B cell (primary cell): ENCODE measurements at regions not wholly inside any gene's neighbourhood (a gene's known extent, or its start where the extent isn't known, plus 50 kb on each side); places are given as distances from the start of the nearest gene placed in this dataset.

Source experiments
- ATAC-seq: fragments of 200-7000 bp; cut with Tn5 transposase; one replicate; pipeline ENCODE4 v1.10.0; 2021; ENCODE audit warnings: low read depth, mild to moderate bottlenecking, moderate number of reproducible peaks, moderate library complexity
- CTCF ChIA-PET: fragments of 350-600 bp; sonication (Branson Sonifier 250); formaldehyde crosslinking; loops from one replicate; lab custom pipeline; 2021; ENCODE audit warnings: antibody characterized with exemption, inconsistent platforms; lab: Charles Lee
- POLR2A ChIA-PET: fragments of 350-600 bp; sonication (Branson Sonifier 250); formaldehyde crosslinking; loops from one replicate; lab custom pipeline; 2021; ENCODE audit warnings: antibody characterized with exemption; lab: Charles Lee
- DNase-seq: peaks from one replicate; pipeline ENCODE4 v3.0.0; 2013
- H2AFZ ChIP-seq: 2 replicates; pipeline ENCODE4 v1.6.1; 2012; ENCODE audit warnings: mild to moderate bottlenecking, low read depth, low read length; ENCODE audit not compliant: insufficient read depth, poor library complexity, severe bottlenecking
- H3K27ac ChIP-seq, 2 donors: 1 replicate in 1 of 2; 2 replicates in 1 of 2; pipeline ENCODE4 v1.5.1; 2012 to 2013; ENCODE audit warnings: low read length in 2 of 2, mild to moderate bottlenecking in 2 of 2, moderate library complexity in 1 of 2
- H3K27me3 ChIP-seq, 4 experiments: fragments of 200-600 bp in 1 of 4; sonication (generic) in 1 of 4; replicated peaks in 1 of 4; 1 replicate in 2 of 4; 2 replicates in 2 of 4; pipeline versions ENCODE4 v1.6.1 to v1.7.0; 2013 to 2016; ENCODE audit warnings: low read length in 3 of 4, mild to moderate bottlenecking in 2 of 4, mixed read lengths in 1 of 4, moderate library complexity in 1 of 4; ENCODE audit not compliant: insufficient read depth in 4 of 4, control insufficient read depth in 3 of 4; ENCODE audit errors: control extremely low read depth in 1 of 4
- H3K36me3 ChIP-seq, 2 experiments: replicated peaks in 1 of 2; 1 replicate in 1 of 2; 2 replicates in 1 of 2; pipeline versions ENCODE4 v1.6.1 to v1.7.1; 2013; ENCODE audit warnings: low read length in 1 of 2; ENCODE audit not compliant: insufficient read depth in 2 of 2, control insufficient read depth in 1 of 2; ENCODE audit errors: control extremely low read depth in 1 of 2, extremely low read depth in 1 of 2
- H3K4me1 ChIP-seq, 2 donors: fragments of 200-600 bp in 1 of 2; sonication (generic) in 1 of 2; 1 replicate in 1 of 2; 2 replicates in 1 of 2; pipeline versions ENCODE4 v1.5.1 to v1.6.1; 2013 to 2017; ENCODE audit warnings: low read length in 2 of 2; ENCODE audit not compliant: control insufficient read depth in 2 of 2, insufficient read depth in 2 of 2
- H3K4me2 ChIP-seq: replicated peaks from 2 replicates; pipeline ENCODE3; 2012; ENCODE audit warnings: mild to moderate bottlenecking, low read depth, low read length; ENCODE audit not compliant: poor library complexity, severe bottlenecking
- H3K4me3 ChIP-seq, 5 experiments: fragments of 200-600 bp in 1 of 5; sonication (generic) in 1 of 5; 1 replicate in 3 of 5; 2 replicates in 2 of 5; pipeline versions ENCODE4 v1.5.1 to v1.7.0; 2011 to 2016; ENCODE audit warnings: low read length in 4 of 5, mild to moderate bottlenecking in 4 of 5, low read depth in 2 of 5, control low read depth in 1 of 5, moderate library complexity in 1 of 5; ENCODE audit not compliant: insufficient read depth in 1 of 5; ENCODE audit errors: control extremely low read depth in 1 of 5, extremely low read depth in 1 of 5
- H3K79me2 ChIP-seq: fragments of 200-600 bp; sonication (generic); one replicate; pipeline ENCODE4 v1.6.0; 2016; ENCODE audit warnings: low read length; ENCODE audit not compliant: control insufficient read depth, insufficient read depth
- H3K9ac ChIP-seq: fragments of 200-600 bp; sonication (generic); 2 replicates; pipeline ENCODE4 v1.6.1; 2017; ENCODE audit warnings: mild to moderate bottlenecking, low read length, moderate library complexity
- H3K9me3 ChIP-seq, 3 donors: one replicate each; pipeline versions ENCODE4 v1.6.1 to v1.7.1; 2013; ENCODE audit warnings: low read length in 2 of 3; ENCODE audit not compliant: control insufficient read depth in 2 of 3, insufficient read depth in 1 of 3; ENCODE audit errors: control extremely low read depth in 1 of 3
- H4K20me1 ChIP-seq: 2 replicates; pipeline ENCODE4 v1.6.0; 2012; ENCODE audit warnings: mild to moderate bottlenecking, low read length; ENCODE audit not compliant: insufficient read depth, control insufficient read depth, poor library complexity, severe bottlenecking
- H3K27ac Mint-ChIP-seq: one replicate; pipeline ENCODE4 v1.8.0; 2021; ENCODE audit warnings: mixed read lengths
- H3K27me3 Mint-ChIP-seq: one replicate; pipeline ENCODE4 v1.8.0; 2021; ENCODE audit warnings: mixed read lengths
- H3K4me1 Mint-ChIP-seq: one replicate; pipeline ENCODE4 v1.8.0; 2021; ENCODE audit warnings: mixed read lengths
- H3K4me3 Mint-ChIP-seq: one replicate; pipeline ENCODE4 v1.8.0; 2021; ENCODE audit warnings: mixed read lengths
- H3K9me3 Mint-ChIP-seq: one replicate; pipeline ENCODE4 v1.8.0; 2022; ENCODE audit warnings: mixed read lengths; ENCODE audit not compliant: insufficient read depth
- EZH2 ChIP-seq: IDR thresholded peaks from 2 replicates; pipeline ENCODE4 v1.6.1; 2012; ENCODE audit warnings: borderline replicate concordance, low read depth, mild to moderate bottlenecking, moderate library complexity, low read length; ENCODE audit not compliant: insufficient read depth, poor library complexity, severe bottlenecking
- WGBS: methylation state at CpG from one replicate; pipeline ENCODE4 v1.1.5; 2013; ENCODE audit warnings: missing lambda C conversion rate; ENCODE audit not compliant: insufficient coverage; 5-methylcytosine and 5-hydroxymethylcytosine counted together
- intact Hi-C: fragments of 100-400 bp; cut with micrococcal nuclease; formaldehyde crosslinking; loops from one replicate; pipeline ENCODE4 v1.10.0; 2022
- TF ChIP-seq, protein P1 (sequence below): fragments of 200-600 bp; IDR thresholded peaks from one replicate; pipeline ENCODE4 v1.8.0; 2022; ENCODE audit warnings: antibody characterized with exemption, mild to moderate bottlenecking

DNA sequence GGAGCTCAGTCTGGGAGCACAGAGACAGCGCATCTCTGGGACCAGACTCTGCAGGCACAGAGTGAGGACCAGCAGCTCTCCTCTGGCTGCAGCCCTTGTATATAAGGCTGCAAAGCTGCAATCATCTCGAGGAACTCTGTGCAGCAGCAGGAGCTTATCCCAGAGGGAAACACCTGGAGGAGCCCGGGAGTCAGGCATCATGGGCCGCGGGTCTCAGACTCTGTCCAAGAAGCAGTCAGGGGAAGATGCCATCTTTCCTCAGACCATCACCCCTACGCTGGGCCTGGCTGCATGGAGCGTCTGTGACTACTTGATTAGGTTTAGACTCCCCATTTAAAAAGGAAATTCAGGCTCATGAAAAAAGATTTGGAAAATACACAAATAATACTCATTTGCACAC, 122.0 kb downstream of the IRF8 start:
- Histone ChIP-seq H3K9ac (no peak overlapping the region), H3K9me3 (peaks cover 6 to 37% (median 26%) of the 10 kb centered on the region in 3 donors), H2AFZ (no peak overlapping the region), H4K20me1 (no peaks in the 10 kb centered on the region), H3K36me3 (no peaks in the 10 kb centered on the region), H3K4me3 (no peak overlapping the region), H3K4me2 (no peak overlapping the region), H3K27me3 (peaks cover 0 to 36% (median 5%) of the 10 kb centered on the region in 4 experiments), H3K27ac (no peak overlapping the region), H3K79me2 (no peaks in the 10 kb centered on the region), H3K4me1 (peaks cover 19 to 20% of the 10 kb centered on the region in 2 donors)
- DNase-seq (no peak), ATAC-seq (no peak)
- TF ChIP-seq, protein P1, sequence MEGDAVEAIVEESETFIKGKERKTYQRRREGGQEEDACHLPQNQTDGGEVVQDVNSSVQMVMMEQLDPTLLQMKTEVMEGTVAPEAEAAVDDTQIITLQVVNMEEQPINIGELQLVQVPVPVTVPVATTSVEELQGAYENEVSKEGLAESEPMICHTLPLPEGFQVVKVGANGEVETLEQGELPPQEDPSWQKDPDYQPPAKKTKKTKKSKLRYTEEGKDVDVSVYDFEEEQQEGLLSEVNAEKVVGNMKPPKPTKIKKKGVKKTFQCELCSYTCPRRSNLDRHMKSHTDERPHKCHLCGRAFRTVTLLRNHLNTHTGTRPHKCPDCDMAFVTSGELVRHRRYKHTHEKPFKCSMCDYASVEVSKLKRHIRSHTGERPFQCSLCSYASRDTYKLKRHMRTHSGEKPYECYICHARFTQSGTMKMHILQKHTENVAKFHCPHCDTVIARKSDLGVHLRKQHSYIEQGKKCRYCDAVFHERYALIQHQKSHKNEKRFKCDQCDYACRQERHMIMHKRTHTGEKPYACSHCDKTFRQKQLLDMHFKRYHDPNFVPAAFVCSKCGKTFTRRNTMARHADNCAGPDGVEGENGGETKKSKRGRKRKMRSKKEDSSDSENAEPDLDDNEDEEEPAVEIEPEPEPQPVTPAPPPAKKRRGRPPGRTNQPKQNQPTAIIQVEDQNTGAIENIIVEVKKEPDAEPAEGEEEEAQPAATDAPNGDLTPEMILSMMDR: no peak
- no peak for TF ChIP-seq EZH2
- Mint-ChIP-seq H3K9me3 (peaks cover 7% of the 10 kb centered on the region), H3K27ac (no peak overlapping the region), H3K4me3 (no peak overlapping the region), H3K27me3 (peaks cover 8% of the 10 kb centered on the region), H3K4me1 (peaks cover 19% of the 10 kb centered on the region)
- POLR2A ChIA-PET: no interaction called here
- CTCF ChIA-PET: interaction anchor here (1.4 to 13.5 kb wide), 2 partner anchors 202 to 208 kb away, joined by 3 to 370 read pairs; no protein-coding TSS in a partner anchor
- WGBS: 72% methylated on average over 4 of the region's 7 CpGs
- intact Hi-C loops: no loop called here

DNA sequence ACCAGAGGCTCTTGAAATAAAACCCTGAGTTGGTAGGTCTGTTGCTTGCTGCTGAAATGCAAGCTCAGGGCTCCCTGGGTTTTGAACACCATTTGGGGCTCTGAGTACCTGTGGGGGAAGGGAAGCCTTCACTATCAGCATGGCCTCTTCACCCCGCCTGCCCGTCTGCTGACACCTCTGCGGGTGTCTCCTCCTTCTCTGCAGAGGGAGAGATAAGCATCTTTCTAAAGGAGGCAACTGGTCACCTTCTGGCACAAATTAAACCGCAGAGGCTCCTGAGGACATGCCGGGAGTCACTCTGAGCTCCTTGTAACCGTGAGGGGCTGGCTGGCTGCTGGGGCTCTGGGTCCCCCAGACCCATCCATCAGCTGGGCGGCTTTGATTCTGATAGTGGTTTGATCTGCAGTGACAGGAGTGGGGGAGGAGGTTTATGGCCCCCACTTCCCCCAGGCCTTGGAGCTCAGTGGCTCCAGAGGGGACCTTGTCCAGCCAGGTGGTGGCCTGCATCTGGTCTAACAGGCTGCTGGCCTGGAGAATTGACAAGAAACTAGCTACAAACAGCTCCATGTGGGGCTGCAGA, 123.5 kb downstream of the IRF8 start:
- DNase-seq: no peak
- Mint-ChIP-seq H3K9me3 (peaks cover 7% of the 10 kb centered on the region), H3K4me3 (no peak overlapping the region), H3K27me3 (peaks cover 8% of the 10 kb centered on the region), H3K27ac (no peak overlapping the region), H3K4me1 (peaks cover 11% of the 10 kb centered on the region)
- ChIA-PET POLR2A (interaction anchor here (0.8 kb wide), 1 partner anchor 201 kb away, joined by 3 read pairs; no protein-coding TSS in a partner anchor), CTCF (interaction anchor here (1.1 to 2.6 kb wide), 3 partner anchors 128 to 202 kb away, joined by 3 to 27 read pairs (median 4); no protein-coding TSS in a partner anchor)
- Histone ChIP-seq H4K20me1 (no peaks in the 10 kb centered on the region), H3K36me3 (no peaks in the 10 kb centered on the region), H3K9me3 (peaks cover 6 to 37% (median 26%) of the 10 kb centered on the region in 3 donors), H3K27ac (no peak overlapping the region), H2AFZ (no peak overlapping the region), H3K9ac (no peak overlapping the region), H3K4me1 (peaks cover 11 to 13% of the 10 kb centered on the region in 2 donors), H3K4me3 (no peak overlapping the region), H3K4me2 (no peak overlapping the region), H3K79me2 (no peaks in the 10 kb centered on the region), H3K27me3 (peaks cover 0 to 35% (median 5%) of the 10 kb centered on the region in 4 experiments)
- WGBS: 93% methylated on average over 5 of the region's 7 CpGs
- no peak for TF ChIP-seq EZH2
- TF ChIP-seq, protein P1: no peak
- ATAC-seq: no peak
- intact Hi-C loops: no loop called here
